ENCODE measurements at regions not wholly inside any gene's neighbourhood (a gene's known extent, or its start where the extent isn't known, plus 50 kb on each side); places are given as distances from the start of the nearest gene placed in this dataset.
"Not testable (repeated sequence)": the region's sequence is repeated elsewhere in the genome, so short reads cannot be mapped to it uniquely, and the experiment has no call there.

DNA sequence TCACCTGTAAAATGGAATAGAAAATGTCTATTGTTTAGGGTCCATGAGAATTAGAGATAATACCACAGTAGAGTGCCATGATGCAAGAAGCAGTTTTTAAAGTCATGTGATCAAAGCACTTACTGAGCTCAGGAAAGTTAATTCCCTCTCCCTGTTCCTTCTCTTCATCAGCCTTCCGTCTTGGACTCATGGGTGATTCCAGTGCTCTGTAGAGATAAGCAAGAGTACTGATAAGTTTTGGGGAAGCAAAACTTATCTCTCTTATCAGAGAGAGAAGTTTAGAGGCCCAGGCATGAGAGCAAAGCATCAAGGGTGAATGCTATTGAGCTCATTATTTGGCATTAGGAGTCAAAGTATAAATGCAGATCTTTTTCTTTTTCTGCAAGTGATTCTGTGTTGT lies 410.1 kb downstream of the AGTPBP1 start:
- H3K9me3 ChIP-seq (ENCODE audit: control insufficient read depth, low read depth, low read length) = no peaks in the 10 kb centered on the region
- H3K4me1 ChIP-seq (ENCODE audit: control insufficient read depth, low read depth, low read length) = peaks cover 3% of the 10 kb centered on the region
- no peaks in the 10 kb centered on the region for H3K36me3 ChIP-seq (ENCODE audit: control insufficient read depth, low read depth, low read length)
- no peak overlapping the region for H3K4me3 ChIP-seq (ENCODE audit: low read length)
- H3K27ac ChIP-seq (ENCODE audit: low read length) = no peak overlapping the region
- no peak overlapping the region for H3K9ac ChIP-seq (ENCODE audit: low read length)
- no peaks in the 10 kb centered on the region for H3K27me3 ChIP-seq (ENCODE audit: control insufficient read depth, insufficient read depth, low read length)

DNA sequence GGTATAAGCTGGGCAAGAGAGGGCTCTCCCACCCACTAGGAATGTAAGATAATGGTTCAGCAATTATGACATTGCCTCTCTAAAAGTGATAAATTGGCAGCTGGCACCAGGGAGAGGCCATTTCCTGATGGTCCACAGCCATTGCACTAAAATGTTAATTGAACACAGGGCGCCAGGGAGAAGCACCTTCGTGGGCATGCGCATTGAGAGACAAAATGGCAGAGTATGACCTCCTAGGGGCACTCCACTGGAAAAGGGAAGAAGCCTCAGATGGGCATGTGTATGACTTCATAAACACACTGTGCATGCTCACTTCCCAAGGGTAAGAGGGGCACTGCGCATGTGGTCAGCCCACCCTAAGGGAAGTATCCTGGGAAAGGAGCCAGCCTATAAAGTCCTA lies 419.2 kb downstream of the AGTPBP1 start:
- no peaks in the 10 kb centered on the region for H3K4me1 ChIP-seq (ENCODE audit: control insufficient read depth, low read depth, low read length)
- no peaks in the 10 kb centered on the region for H3K27me3 ChIP-seq (ENCODE audit: control insufficient read depth, insufficient read depth, low read length)
- no peaks in the 10 kb centered on the region for H3K9me3 ChIP-seq (ENCODE audit: control insufficient read depth, low read depth, low read length)
- H3K4me3 ChIP-seq (ENCODE audit: low read length) = no peak overlapping the region
- no peaks in the 10 kb centered on the region for H3K36me3 ChIP-seq (ENCODE audit: control insufficient read depth, low read depth, low read length)
- H3K9ac ChIP-seq (ENCODE audit: low read length) = no peak overlapping the region
- no peak overlapping the region for H3K27ac ChIP-seq (ENCODE audit: low read length)

DNA sequence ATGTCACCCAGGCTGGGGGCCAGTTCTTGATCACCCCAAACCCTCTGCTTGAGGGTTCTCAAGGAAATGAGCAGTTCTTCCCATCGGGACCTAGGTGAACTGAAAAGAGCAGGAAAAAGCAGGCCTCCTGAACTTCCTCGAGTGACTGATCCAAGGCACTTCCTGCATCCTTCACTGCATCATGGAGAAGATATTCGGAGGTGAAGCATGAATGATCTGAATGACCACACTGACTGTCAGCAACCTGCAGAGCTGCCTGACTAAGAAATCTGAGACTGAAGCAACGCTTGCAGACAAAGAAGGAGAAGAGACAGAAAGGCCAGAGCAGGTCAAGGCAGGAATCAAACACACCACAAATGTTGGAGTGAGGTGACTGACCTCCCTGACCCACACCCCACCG lies 420.2 kb downstream of the AGTPBP1 start:
- Histone ChIP-seq H3K4me3 (ENCODE audit: low read length) (no peak overlapping the region), H3K27me3 (ENCODE audit: control insufficient read depth, insufficient read depth, low read length) (no peaks in the 10 kb centered on the region), H3K4me1 (ENCODE audit: control insufficient read depth, low read depth, low read length) (no peaks in the 10 kb centered on the region), H3K9ac (ENCODE audit: low read length) (no peak overlapping the region), H3K36me3 (ENCODE audit: control insufficient read depth, low read depth, low read length) (no peaks in the 10 kb centered on the region), H3K9me3 (ENCODE audit: control insufficient read depth, low read depth, low read length) (no peaks in the 10 kb centered on the region), H3K27ac (ENCODE audit: low read length) (no peak overlapping the region)

DNA sequence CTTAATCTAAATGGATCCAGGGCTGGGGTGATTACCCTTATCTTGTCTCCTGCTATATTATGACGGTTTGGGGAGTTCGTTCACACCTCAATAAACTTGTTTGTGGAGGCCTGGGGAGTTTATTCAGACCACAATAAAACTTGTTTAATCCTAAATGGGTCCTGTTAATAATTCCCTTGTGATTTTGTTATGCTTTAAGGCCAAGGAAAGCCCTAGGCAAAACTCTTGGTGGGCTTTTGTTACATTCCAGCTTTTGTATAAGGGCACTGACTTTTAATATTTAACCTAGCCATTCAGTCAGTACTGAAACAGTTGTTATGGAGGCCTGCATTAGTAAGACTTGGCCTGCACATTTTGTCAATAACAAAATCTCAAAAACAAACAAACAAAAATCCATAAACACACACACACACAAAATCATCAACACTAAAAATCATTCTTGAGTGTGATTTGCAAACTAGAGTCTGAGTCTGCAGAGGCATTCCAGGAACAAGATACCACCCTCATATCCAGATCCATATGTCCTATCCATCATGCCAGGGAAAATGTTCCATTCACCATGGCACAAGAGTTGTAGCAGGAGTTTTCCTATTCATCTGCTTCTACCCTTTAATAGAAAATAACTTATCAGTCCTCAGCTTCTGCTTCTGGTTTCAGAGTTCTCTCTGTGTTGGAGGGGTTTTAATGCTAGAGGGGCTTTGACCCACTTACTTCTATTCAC lies 421.7 kb downstream of the AGTPBP1 start:
- no peaks in the 10 kb centered on the region for H3K36me3 ChIP-seq (ENCODE audit: control insufficient read depth, low read depth, low read length)
- H3K9ac ChIP-seq (ENCODE audit: low read length) = no peak overlapping the region
- no peaks in the 10 kb centered on the region for H3K4me1 ChIP-seq (ENCODE audit: control insufficient read depth, low read depth, low read length)
- no peaks in the 10 kb centered on the region for H3K27me3 ChIP-seq (ENCODE audit: control insufficient read depth, insufficient read depth, low read length)
- no peak overlapping the region for H3K4me3 ChIP-seq (ENCODE audit: low read length)
- no peaks in the 10 kb centered on the region for H3K9me3 ChIP-seq (ENCODE audit: control insufficient read depth, low read depth, low read length)
- H3K27ac ChIP-seq (ENCODE audit: low read length) = no peak overlapping the region

DNA sequence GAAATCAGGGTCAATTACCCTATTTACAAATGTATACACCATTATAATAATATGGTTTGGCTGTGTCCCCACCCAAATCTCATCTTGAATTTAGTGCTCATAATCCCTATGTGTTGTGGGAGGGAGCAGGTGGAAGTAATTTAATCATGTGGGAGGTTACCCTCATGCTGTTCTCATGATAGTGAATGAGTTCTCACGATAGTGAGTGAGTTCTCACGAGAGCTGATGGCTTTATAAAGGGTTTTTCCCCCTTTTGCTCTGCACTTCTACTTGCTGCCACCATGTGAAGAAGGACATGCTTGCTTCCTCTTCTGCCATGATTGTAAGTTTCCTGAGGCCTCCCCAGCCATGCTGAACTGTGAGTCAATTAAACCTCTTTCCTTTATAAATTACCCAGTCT lies 426.2 kb downstream of the AGTPBP1 start:
- H3K27me3 ChIP-seq (ENCODE audit: control insufficient read depth, insufficient read depth, low read length); H3K9me3 ChIP-seq (ENCODE audit: control insufficient read depth, low read depth, low read length); H3K4me1 ChIP-seq (ENCODE audit: control insufficient read depth, low read depth, low read length); H3K36me3 ChIP-seq (ENCODE audit: control insufficient read depth, low read depth, low read length); H3K9ac ChIP-seq (ENCODE audit: low read length); H3K4me3 ChIP-seq (ENCODE audit: low read length); H3K27ac ChIP-seq (ENCODE audit: low read length): not testable (repeated sequence)

DNA sequence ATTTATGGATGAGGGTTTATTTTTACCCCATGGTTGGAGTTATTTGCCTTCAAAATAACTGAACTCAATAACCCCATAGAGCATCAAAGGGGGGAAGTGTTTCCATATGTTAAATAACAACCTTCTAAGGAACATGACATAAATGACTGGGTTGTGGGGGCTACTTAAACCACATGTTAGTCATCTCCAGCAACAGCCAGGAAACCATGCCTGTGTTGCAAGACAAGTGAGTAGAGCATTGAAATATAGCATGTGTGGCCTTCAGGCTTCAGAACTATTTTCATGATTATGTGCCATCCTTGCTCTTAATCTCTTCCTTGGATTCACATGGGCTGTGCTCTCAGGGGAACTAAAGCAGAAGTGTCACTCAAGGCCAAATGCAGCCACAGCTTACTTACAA lies 431.2 kb downstream of the AGTPBP1 start:
- no peaks in the 10 kb centered on the region for H3K4me1 ChIP-seq (ENCODE audit: control insufficient read depth, low read depth, low read length)
- no peak overlapping the region for H3K27ac ChIP-seq (ENCODE audit: low read length)
- H3K36me3 ChIP-seq (ENCODE audit: control insufficient read depth, low read depth, low read length) = no peaks in the 10 kb centered on the region
- no peaks in the 10 kb centered on the region for H3K9me3 ChIP-seq (ENCODE audit: control insufficient read depth, low read depth, low read length)
- H3K4me3 ChIP-seq (ENCODE audit: low read length) = no peak overlapping the region
- H3K9ac ChIP-seq (ENCODE audit: low read length) = no peak overlapping the region
- H3K27me3 ChIP-seq (ENCODE audit: control insufficient read depth, insufficient read depth, low read length) = no peaks in the 10 kb centered on the region

DNA sequence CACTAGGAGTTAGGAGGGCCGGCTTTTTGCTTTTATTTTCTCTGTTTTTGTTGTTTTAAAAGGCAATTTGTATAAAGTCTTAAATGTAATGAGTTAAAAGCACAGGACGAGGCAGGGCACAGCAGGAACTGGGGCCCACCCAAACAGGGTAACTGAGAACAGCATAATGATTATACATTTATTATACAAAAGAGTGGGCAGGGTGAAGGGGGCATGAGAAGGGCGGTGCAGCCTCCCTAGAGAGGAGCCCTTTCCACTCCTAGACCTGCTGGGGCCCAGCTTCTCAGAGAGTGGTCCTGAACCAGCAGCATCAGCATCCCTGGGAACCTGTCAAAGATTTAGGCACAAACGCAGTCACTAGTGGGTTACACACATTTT lies 438.0 kb downstream of the AGTPBP1 start:
- Histone ChIP-seq H3K27ac (ENCODE audit: low read length) (no peak overlapping the region), H3K4me3 (ENCODE audit: low read length) (no peak overlapping the region), H3K4me1 (ENCODE audit: control insufficient read depth, low read depth, low read length) (no peaks in the 10 kb centered on the region), H3K9ac (ENCODE audit: low read length) (no peak overlapping the region), H3K27me3 (ENCODE audit: control insufficient read depth, insufficient read depth, low read length) (no peaks in the 10 kb centered on the region), H3K9me3 (ENCODE audit: control insufficient read depth, low read depth, low read length) (no peaks in the 10 kb centered on the region), H3K36me3 (ENCODE audit: control insufficient read depth, low read depth, low read length) (no peaks in the 10 kb centered on the region)

DNA sequence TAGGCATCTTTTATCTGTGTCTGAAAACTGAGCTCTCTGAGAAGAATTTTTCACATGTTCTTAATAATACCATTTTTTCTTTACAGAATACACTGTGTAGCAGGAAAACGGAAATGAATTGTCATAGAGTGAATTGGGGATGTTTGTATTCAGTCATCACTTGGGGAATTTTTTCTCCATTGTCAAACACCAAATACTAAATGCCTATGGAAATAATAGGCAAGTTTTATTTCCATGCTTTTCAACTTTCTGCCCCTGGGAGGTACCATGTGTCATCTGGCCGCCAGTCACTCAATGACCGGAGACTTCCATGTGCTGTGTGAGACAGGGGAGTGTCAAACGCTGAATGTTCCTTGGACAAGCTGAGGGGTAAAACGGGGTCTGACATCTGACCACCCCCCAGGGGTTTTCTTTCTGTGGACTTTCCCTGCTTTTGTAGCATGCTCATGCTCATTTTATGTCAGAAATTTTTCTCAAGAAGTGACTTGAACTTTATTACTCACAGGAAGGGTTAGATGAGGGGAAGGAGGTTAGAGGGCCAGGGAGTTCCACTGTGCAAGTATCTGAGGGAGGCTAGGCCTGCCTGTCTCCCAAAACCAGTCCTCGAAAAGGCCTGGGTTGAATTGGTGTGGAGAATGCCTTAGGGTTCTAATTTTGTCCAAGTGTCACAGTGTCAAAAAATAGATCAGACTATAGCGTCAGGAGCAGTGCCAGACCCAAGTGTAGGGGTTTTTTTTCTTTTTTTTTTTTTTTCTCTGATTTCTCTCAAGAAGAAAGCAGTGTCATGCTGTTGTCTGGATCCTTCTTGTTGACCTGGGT lies 438.6 kb downstream of the AGTPBP1 start:
- Histone ChIP-seq H3K36me3 (ENCODE audit: control insufficient read depth, low read depth, low read length) (no peaks in the 10 kb centered on the region), H3K9me3 (ENCODE audit: control insufficient read depth, low read depth, low read length) (no peaks in the 10 kb centered on the region), H3K27ac (ENCODE audit: low read length) (no peak overlapping the region), H3K27me3 (ENCODE audit: control insufficient read depth, insufficient read depth, low read length) (no peaks in the 10 kb centered on the region), H3K4me1 (ENCODE audit: control insufficient read depth, low read depth, low read length) (no peaks in the 10 kb centered on the region), H3K4me3 (ENCODE audit: low read length) (no peak overlapping the region), H3K9ac (ENCODE audit: low read length) (no peak overlapping the region)

DNA sequence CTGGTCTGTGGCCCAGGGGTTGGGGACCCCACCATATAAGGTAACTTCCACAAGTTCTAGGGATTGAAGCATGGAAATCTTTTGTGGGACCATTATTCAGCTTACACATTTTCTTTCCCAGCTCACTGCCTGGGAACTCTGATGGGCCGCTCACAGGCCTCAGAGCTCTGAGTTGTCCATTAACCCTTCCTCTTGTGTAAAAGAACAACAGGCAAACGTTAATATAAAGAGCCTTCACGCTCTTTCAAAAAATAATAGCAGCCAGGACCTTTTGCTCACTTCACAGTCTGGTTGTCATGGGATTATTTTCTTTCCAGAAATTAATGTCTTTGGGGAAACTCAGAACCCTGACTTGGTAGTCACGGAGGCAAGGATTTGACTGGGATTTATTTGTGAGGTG lies 443.3 kb downstream of the AGTPBP1 start:
- Histone ChIP-seq H3K27me3 (ENCODE audit: control insufficient read depth, insufficient read depth, low read length) (no peaks in the 10 kb centered on the region), H3K9ac (ENCODE audit: low read length) (no peak overlapping the region), H3K36me3 (ENCODE audit: control insufficient read depth, low read depth, low read length) (no peaks in the 10 kb centered on the region), H3K4me1 (ENCODE audit: control insufficient read depth, low read depth, low read length) (no peaks in the 10 kb centered on the region), H3K9me3 (ENCODE audit: control insufficient read depth, low read depth, low read length) (no peaks in the 10 kb centered on the region), H3K4me3 (ENCODE audit: low read length) (no peak overlapping the region), H3K27ac (ENCODE audit: low read length) (no peak overlapping the region)

DNA sequence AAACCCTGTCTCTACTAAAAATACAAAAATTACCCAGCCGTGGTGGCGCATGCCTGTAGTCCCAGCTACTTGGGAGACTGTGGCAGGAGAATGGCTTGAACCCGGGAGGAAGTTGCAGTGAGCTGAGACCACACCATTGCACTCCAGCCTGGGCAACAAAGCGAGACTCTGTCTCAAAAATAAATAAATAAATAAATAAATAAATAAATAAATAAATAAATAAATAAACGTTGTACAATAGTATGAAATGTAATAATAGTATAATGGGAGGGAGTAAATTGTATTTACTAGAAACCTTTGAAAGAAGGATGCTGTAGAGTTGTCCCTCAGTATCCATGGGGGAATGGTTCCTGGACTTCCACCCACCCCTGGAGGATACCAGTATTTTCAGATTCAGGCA lies 446.5 kb downstream of the AGTPBP1 start:
- H3K4me3 ChIP-seq (ENCODE audit: low read length); H3K9ac ChIP-seq (ENCODE audit: low read length); H3K36me3 ChIP-seq (ENCODE audit: control insufficient read depth, low read depth, low read length); H3K27ac ChIP-seq (ENCODE audit: low read length); H3K9me3 ChIP-seq (ENCODE audit: control insufficient read depth, low read depth, low read length); H3K27me3 ChIP-seq (ENCODE audit: control insufficient read depth, insufficient read depth, low read length); H3K4me1 ChIP-seq (ENCODE audit: control insufficient read depth, low read depth, low read length): not testable (repeated sequence)

DNA sequence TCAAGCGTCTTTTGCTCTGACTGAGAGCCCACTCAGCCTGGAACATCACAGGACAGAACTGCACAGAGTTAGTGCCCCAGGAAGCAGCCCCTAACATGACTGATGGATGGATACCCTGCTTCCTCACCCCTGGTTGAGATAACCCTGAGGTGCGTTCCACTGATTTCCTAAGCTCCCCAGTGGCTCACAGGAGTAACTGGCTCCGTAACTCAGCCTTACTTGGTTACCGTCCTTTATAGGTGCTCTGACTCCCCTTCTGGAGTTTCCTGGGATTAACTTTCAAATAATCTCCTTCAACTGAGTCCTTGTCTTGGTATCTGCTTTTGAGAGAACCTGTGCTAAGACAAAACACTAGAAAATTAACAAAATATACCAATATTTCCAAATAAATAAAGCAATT lies 449.5 kb downstream of the AGTPBP1 start:
- Histone ChIP-seq H3K4me3 (ENCODE audit: low read length) (no peak overlapping the region), H3K9me3 (ENCODE audit: control insufficient read depth, low read depth, low read length) (no peaks in the 10 kb centered on the region), H3K4me1 (ENCODE audit: control insufficient read depth, low read depth, low read length) (no peaks in the 10 kb centered on the region), H3K27ac (ENCODE audit: low read length) (no peak overlapping the region), H3K27me3 (ENCODE audit: control insufficient read depth, insufficient read depth, low read length) (no peaks in the 10 kb centered on the region), H3K9ac (ENCODE audit: low read length) (no peak overlapping the region), H3K36me3 (ENCODE audit: control insufficient read depth, low read depth, low read length) (no peaks in the 10 kb centered on the region)

DNA sequence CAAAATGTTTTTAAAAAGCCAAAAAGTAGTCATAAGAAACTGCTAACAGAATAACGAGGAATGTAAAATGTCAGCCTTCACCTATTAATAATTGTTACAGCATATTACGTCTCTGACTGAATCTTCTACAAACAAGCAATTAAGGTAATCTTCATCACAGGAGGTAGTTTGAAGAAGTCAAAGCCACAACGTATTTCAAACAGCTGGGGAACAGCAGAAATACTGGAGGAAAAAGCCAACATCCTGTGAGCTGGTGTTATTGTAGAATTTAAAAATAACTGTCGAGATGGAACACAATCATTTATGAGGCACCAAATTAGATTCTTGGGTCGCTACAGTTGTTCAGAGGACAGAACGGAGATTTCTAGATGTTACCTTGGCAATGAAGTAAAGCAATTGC lies 450.5 kb downstream of the AGTPBP1 start:
- Histone ChIP-seq H3K9me3 (ENCODE audit: control insufficient read depth, low read depth, low read length) (no peaks in the 10 kb centered on the region), H3K27me3 (ENCODE audit: control insufficient read depth, insufficient read depth, low read length) (no peaks in the 10 kb centered on the region), H3K4me3 (ENCODE audit: low read length) (no peak overlapping the region), H3K4me1 (ENCODE audit: control insufficient read depth, low read depth, low read length) (no peaks in the 10 kb centered on the region), H3K36me3 (ENCODE audit: control insufficient read depth, low read depth, low read length) (no peaks in the 10 kb centered on the region), H3K27ac (ENCODE audit: low read length) (no peak overlapping the region), H3K9ac (ENCODE audit: low read length) (no peak overlapping the region)
